ENCODE measurements at regions not wholly inside any gene's neighbourhood (a gene's known extent, or its start where the extent isn't known, plus 50 kb on each side); places are given as distances from the start of the nearest gene placed in this dataset.

- no peaks in the 10 kb centered on the region for H3K36me3 Mint-ChIP-seq (ENCODE audit: insufficient read depth, unreplicated experiment)
- no peak overlapping the region for H3K27ac Mint-ChIP-seq (ENCODE audit: unreplicated experiment)
- H3K4me1 Mint-ChIP-seq (ENCODE audit: low read depth, unreplicated experiment): peaks cover 14% of the 10 kb centered on the region
- TF ChIP-seq CTCF (IDR thresholded peaks at IDR 0.05; ENCODE audit: unreplicated experiment): no peak
- intact Hi-C loops (cut with micrococcal nuclease; ENCODE audit: unreplicated experiment): no loop called here
- no peaks in the 10 kb centered on the region for H3K27me3 Mint-ChIP-seq (ENCODE audit: unreplicated experiment)
- DNase-seq: no peak
- CTCF ChIA-PET: no interaction called here
- H3K4me3 Mint-ChIP-seq (ENCODE audit: low read depth, unreplicated experiment): no peak overlapping the region
- no peaks in the 10 kb centered on the region for H3K9me3 Mint-ChIP-seq (ENCODE audit: low read depth, unreplicated experiment)
- BruUV-seq (replicated peaks): no TSS peak
Observed at GRCh38 chr6:1077478-1078416, 234.2 kb upstream of the FOXQ1 start.

- no peak overlapping the region for H3K4me3 Mint-ChIP-seq (ENCODE audit: low read depth, unreplicated experiment)
- no peaks in the 10 kb centered on the region for H3K27me3 Mint-ChIP-seq (ENCODE audit: unreplicated experiment)
- no peak for TF ChIP-seq CTCF (IDR thresholded peaks at IDR 0.05; ENCODE audit: unreplicated experiment)
- peaks cover 4% of the 10 kb centered on the region for H3K4me1 Mint-ChIP-seq (ENCODE audit: low read depth, unreplicated experiment)
- no TSS peak for BruUV-seq (replicated peaks)
- H3K9me3 Mint-ChIP-seq (ENCODE audit: low read depth, unreplicated experiment): no peaks in the 10 kb centered on the region
- CTCF ChIA-PET: no interaction called here
- no peaks in the 10 kb centered on the region for H3K36me3 Mint-ChIP-seq (ENCODE audit: insufficient read depth, unreplicated experiment)
- no peak for DNase-seq
- H3K27ac Mint-ChIP-seq (ENCODE audit: unreplicated experiment): no peak overlapping the region
- intact Hi-C loops (cut with micrococcal nuclease; ENCODE audit: unreplicated experiment): no loop called here
Observed at GRCh38 chr6:1076531-1077459, 235.1 kb upstream of the FOXQ1 start.

- Mint-ChIP-seq H3K27me3 (ENCODE audit: unreplicated experiment) (no peaks in the 10 kb centered on the region), H3K27ac (ENCODE audit: unreplicated experiment) (no peak overlapping the region), H3K36me3 (ENCODE audit: insufficient read depth, unreplicated experiment) (no peaks in the 10 kb centered on the region), H3K4me1 (ENCODE audit: low read depth, unreplicated experiment) (no peaks in the 10 kb centered on the region), H3K4me3 (ENCODE audit: low read depth, unreplicated experiment) (no peak overlapping the region), H3K9me3 (ENCODE audit: low read depth, unreplicated experiment) (no peaks in the 10 kb centered on the region)
- CTCF ChIA-PET: no interaction called here
- intact Hi-C loops (cut with micrococcal nuclease; ENCODE audit: unreplicated experiment): no loop called here
- no TSS peak for BruUV-seq (replicated peaks)
- DNase-seq: no peak
- no peak for TF ChIP-seq CTCF (IDR thresholded peaks at IDR 0.05; ENCODE audit: unreplicated experiment)
Observed at GRCh38 chr6:1075880-1076279, 236.0 kb upstream of the FOXQ1 start.

- DNase-seq: no peak
- no peaks in the 10 kb centered on the region for H3K9me3 Mint-ChIP-seq (ENCODE audit: low read depth, unreplicated experiment)
- H3K27ac Mint-ChIP-seq (ENCODE audit: unreplicated experiment): no peak overlapping the region
- H3K4me1 Mint-ChIP-seq (ENCODE audit: low read depth, unreplicated experiment): no peaks in the 10 kb centered on the region
- H3K27me3 Mint-ChIP-seq (ENCODE audit: unreplicated experiment): no peaks in the 10 kb centered on the region
- no peaks in the 10 kb centered on the region for H3K36me3 Mint-ChIP-seq (ENCODE audit: insufficient read depth, unreplicated experiment)
- BruUV-seq (replicated peaks): no TSS peak
- H3K4me3 Mint-ChIP-seq (ENCODE audit: low read depth, unreplicated experiment): no peak overlapping the region
- no peak for TF ChIP-seq CTCF (IDR thresholded peaks at IDR 0.05; ENCODE audit: unreplicated experiment)
- CTCF ChIA-PET: no interaction called here
- intact Hi-C loops (cut with micrococcal nuclease; ENCODE audit: unreplicated experiment): no loop called here
Observed at GRCh38 chr6:1075444-1075843, 236.5 kb upstream of the FOXQ1 start.
